ENCODE measurements at regions not wholly inside any gene's neighbourhood (a gene's known extent, or its start where the extent isn't known, plus 50 kb on each side); places are given as distances from the start of the nearest gene placed in this dataset.
A peak's percentile ranks its signal among the peaks of the same experiment; 100 is the strongest.

DNA sequence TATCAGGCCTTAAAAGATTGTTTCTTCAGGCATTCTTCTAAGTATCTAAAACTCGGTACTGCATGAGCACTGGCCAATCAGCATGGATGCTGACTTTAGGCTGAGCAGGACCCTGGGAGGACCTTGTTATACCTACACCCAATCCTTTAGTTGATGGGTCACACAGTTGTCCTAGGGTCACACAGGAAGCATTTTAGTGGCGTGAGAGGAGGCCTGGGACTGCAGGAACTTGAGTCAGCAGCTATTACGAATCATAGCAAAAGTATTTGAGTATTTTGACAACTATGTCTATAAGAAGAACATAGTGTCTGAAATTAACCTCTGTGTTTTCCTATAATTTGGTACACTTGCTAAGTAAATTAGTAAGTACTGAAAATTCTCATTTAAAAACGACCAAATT is 741.4 kb downstream of the HACE1 start:
- no peak overlapping the region for H3K4me3 ChIP-seq (replicated peaks in 1 of 3; ENCODE audit: insufficient read depth in 1 of 3, low read depth in 1 of 3, low read length in 3 of 3)
- H3K27me3 ChIP-seq (ENCODE audit: control insufficient read depth in 2 of 2, insufficient read depth in 2 of 2, low read length in 2 of 2) = no peaks in the 10 kb centered on the region
- no peaks in the 10 kb centered on the region for H3K79me2 ChIP-seq (ENCODE audit: control insufficient read depth, insufficient read depth, low read length)
- TF ChIP-seq, protein P1, sequence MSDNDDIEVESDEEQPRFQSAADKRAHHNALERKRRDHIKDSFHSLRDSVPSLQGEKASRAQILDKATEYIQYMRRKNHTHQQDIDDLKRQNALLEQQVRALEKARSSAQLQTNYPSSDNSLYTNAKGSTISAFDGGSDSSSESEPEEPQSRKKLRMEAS (IDR thresholded peaks at IDR 0.05; ENCODE audit: insufficient read depth, insufficient read length) = no peak
- TF ChIP-seq JUN (IDR thresholded peaks at IDR 0.05; ENCODE audit: borderline replicate concordance, insufficient read depth, insufficient read length, low read depth) (no peak), POLR2A (IDR thresholded peaks at IDR 0.05; ENCODE audit: low read depth, low read length) (no peak), EZH2 (IDR thresholded peaks at IDR 0.05; ENCODE audit: borderline replicate concordance, low read depth, low read length, severe bottlenecking) (no peak), FOS (IDR thresholded peaks at IDR 0.05; ENCODE audit: borderline replicate concordance, insufficient read depth, low read length) (peak; percentile 59), MYC (IDR thresholded peaks at IDR 0.05; ENCODE audit: low read depth, low read length) (no peak), POLR2AphosphoS5 (IDR thresholded peaks at IDR 0.05; ENCODE audit: insufficient read depth, low read depth, low read length) (no peak), GATA2 (IDR thresholded peaks at IDR 0.05; ENCODE audit: insufficient read depth, insufficient read length, low read depth, low read length) (peak; percentile 25)
- TF ChIP-seq, protein P2, sequence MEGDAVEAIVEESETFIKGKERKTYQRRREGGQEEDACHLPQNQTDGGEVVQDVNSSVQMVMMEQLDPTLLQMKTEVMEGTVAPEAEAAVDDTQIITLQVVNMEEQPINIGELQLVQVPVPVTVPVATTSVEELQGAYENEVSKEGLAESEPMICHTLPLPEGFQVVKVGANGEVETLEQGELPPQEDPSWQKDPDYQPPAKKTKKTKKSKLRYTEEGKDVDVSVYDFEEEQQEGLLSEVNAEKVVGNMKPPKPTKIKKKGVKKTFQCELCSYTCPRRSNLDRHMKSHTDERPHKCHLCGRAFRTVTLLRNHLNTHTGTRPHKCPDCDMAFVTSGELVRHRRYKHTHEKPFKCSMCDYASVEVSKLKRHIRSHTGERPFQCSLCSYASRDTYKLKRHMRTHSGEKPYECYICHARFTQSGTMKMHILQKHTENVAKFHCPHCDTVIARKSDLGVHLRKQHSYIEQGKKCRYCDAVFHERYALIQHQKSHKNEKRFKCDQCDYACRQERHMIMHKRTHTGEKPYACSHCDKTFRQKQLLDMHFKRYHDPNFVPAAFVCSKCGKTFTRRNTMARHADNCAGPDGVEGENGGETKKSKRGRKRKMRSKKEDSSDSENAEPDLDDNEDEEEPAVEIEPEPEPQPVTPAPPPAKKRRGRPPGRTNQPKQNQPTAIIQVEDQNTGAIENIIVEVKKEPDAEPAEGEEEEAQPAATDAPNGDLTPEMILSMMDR (IDR thresholded peaks at IDR 0.05; ENCODE audit: extremely low read depth in 1 of 2, insufficient read depth in 1 of 2, low read depth in 1 of 2, low read length in 2 of 2) = no peak
- CTCF ChIA-PET = no interaction called here
- dilution Hi-C loops (cut with MboI; ENCODE audit: extremely low pct_ligation_motif_present, low sequenced_read_pairs) = no loop called here
- no peaks in the 10 kb centered on the region for H3K4me1 ChIP-seq (ENCODE audit: control insufficient read depth, extremely low read depth, insufficient read depth, low read length)
- H3K4me2 ChIP-seq (ENCODE audit: insufficient read depth, low read length) = no peak overlapping the region
- intact Hi-C loops (cut with micrococcal nuclease) = no loop called here
- H4K20me1 ChIP-seq (replicated peaks; ENCODE audit: control insufficient read depth, extremely low read depth, insufficient read depth, low read length) = no peaks in the 10 kb centered on the region
- POLR2A ChIA-PET = no interaction called here
- no peak overlapping the region for H2AFZ ChIP-seq (ENCODE audit: low read depth, low read length)
- FAIRE-seq (peak; percentile 47), DNase-seq (ENCODE audit: low read depth, low spot score) (peak; percentile 53)
- no peaks in the 10 kb centered on the region for H3K36me3 ChIP-seq (ENCODE audit: control insufficient read depth in 2 of 2, extremely low read depth in 1 of 2, insufficient read depth in 2 of 2, low read length in 2 of 2)
- H3K27ac ChIP-seq (ENCODE audit: insufficient read depth, low read depth, low read length) = no peak overlapping the region
- no TSS peak for BruUV-seq (replicated peaks)
- H3K9me1 ChIP-seq (replicated peaks; ENCODE audit: control insufficient read depth, extremely low read depth, insufficient read depth, low read length) = no peaks in the 10 kb centered on the region
- H3K9ac ChIP-seq (replicated peaks; ENCODE audit: extremely low read depth, insufficient read depth, low read length) = no peak overlapping the region
- no peaks in the 10 kb centered on the region for H3K9me3 ChIP-seq (replicated peaks; ENCODE audit: control insufficient read depth, insufficient read depth, low read length)

Data from endothelial cell of umbilical vein (primary cell).